A673 (cell line): ENCODE measurements at regions not wholly inside any gene's neighbourhood (a gene's known extent, or its start where the extent isn't known, plus 50 kb on each side); places are given as distances from the start of the nearest gene placed in this dataset.

Source experiments
- BruUV-seq: library from RNA; stranded (reverse); fragments of 400-500 nt; replicated peaks from 2 replicates; lab custom pipeline; 2021; lab: Mats Ljungman, UMichigan
- CTCF ChIA-PET: fragments of 300-600 bp; sonication (Branson Sonifier 250); formaldehyde crosslinking; loops from one replicate; lab custom pipeline; 2022; ENCODE audit warnings: antibody characterized with exemption; lab: Charles Lee
- POLR2A ChIA-PET: fragments of 300-600 bp; sonication (Branson Sonifier 250); formaldehyde crosslinking; loops from one replicate; lab custom pipeline; 2022; ENCODE audit warnings: antibody characterized with exemption; ENCODE audit not compliant: low non-redundant PET; lab: Charles Lee
- DNase-seq: peaks from one replicate; pipeline ENCODE4 v3.0.0-alpha.2; 2015; ENCODE audit warnings: low spot score
- H3K27ac ChIP-seq: fragments of 200-600 bp; sonication (generic); 2 replicates; pipeline ENCODE4 v1.5.1; 2016; ENCODE audit warnings: mixed run types, low read depth, mild to moderate bottlenecking, mixed read lengths, antibody characterized with exemption, low read length; ENCODE audit not compliant: poor library complexity, severe bottlenecking
- H3K27me3 ChIP-seq: fragments of 200-600 bp; sonication (generic); replicated peaks from 2 replicates; pipeline ENCODE4 v1.6.1; 2017; ENCODE audit warnings: mixed run types, low read depth, mild to moderate bottlenecking, mixed read lengths, antibody characterized with exemption, low read length; ENCODE audit not compliant: insufficient read depth, poor library complexity
- H3K36me3 ChIP-seq: fragments of 200-600 bp; sonication (generic); 2 replicates; pipeline ENCODE4 v1.6.1; 2016; ENCODE audit warnings: mixed run types, mild to moderate bottlenecking, mixed read lengths, antibody characterized with exemption, low read length; ENCODE audit not compliant: insufficient read depth, poor library complexity, severe bottlenecking
- H3K4me1 ChIP-seq: fragments of 200-600 bp; sonication (generic); 2 replicates; pipeline ENCODE4 v1.6.1; 2017; ENCODE audit warnings: mixed run types, mild to moderate bottlenecking, mixed read lengths, antibody characterized with exemption, low read length; ENCODE audit not compliant: insufficient read depth, poor library complexity, severe bottlenecking
- H3K4me3 ChIP-seq: fragments of 200-600 bp; sonication (generic); 2 replicates; pipeline ENCODE4 v1.5.1; 2016; ENCODE audit warnings: low read depth, mixed run types, mild to moderate bottlenecking, mixed read lengths, low read length; ENCODE audit not compliant: poor library complexity, severe bottlenecking
- H3K9me3 ChIP-seq: fragments of 200-600 bp; sonication (generic); 2 replicates; pipeline ENCODE4 v1.6.1; 2016; ENCODE audit warnings: mixed run types, low read depth, mild to moderate bottlenecking, mixed read lengths, antibody characterized with exemption, low read length; ENCODE audit not compliant: poor library complexity, severe bottlenecking
- EZH2 ChIP-seq: fragments of 200-600 bp; sonication (generic); IDR thresholded peaks from 2 replicates; pipeline ENCODE4 v1.6.1; 2017; ENCODE audit warnings: borderline replicate concordance, low read depth, mild to moderate bottlenecking, mixed read lengths, antibody characterized with exemption, low read length; ENCODE audit not compliant: poor library complexity, severe bottlenecking
- intact Hi-C: fragments of 100-400 bp; cut with micrococcal nuclease; formaldehyde crosslinking; loops from one replicate; pipeline ENCODE4 v1.10.0; 2022; ENCODE audit not compliant: unreplicated experiment
- TF ChIP-seq, protein P1 (sequence below): fragments of 300-800, 200-600 bp; sonication (generic); conservative IDR thresholded peaks from 2 replicates; pipeline ENCODE4 v1.5.1; 2017; ENCODE audit warnings: low read depth, mild to moderate bottlenecking, antibody characterized with exemption, low read length, moderate library complexity, mixed read lengths

DNA sequence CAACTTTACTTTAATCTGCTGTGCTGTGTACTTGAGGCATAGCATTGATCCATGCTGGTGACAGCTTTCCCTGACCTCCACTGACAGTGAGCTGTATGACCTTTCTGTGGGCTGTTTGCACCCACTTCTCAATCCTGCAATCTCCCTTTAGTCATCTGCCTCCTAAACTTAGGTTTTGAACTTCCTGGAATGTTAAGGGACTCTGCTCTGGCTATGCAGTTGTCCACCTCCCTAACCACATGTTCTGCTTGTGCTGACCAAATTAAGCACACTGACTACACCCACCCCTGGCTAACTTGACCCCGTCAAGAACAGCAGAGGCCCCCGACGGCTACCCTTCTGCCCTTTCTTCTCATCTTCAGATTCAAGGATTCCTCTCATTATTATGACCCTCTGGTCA is 89.1 kb upstream of the NTM start:
- Histone ChIP-seq H3K4me3 (no peak overlapping the region), H3K4me1 (no peaks in the 10 kb centered on the region), H3K27ac (no peak overlapping the region), H3K9me3 (no peaks in the 10 kb centered on the region), H3K27me3 (peaks cover 23% of the 10 kb centered on the region), H3K36me3 (no peaks in the 10 kb centered on the region)
- ChIA-PET POLR2A (no interaction called here), CTCF (no interaction called here)
- BruUV-seq = no TSS peak
- no peak for DNase-seq
- intact Hi-C loops = no loop called here
- TF ChIP-seq EZH2 = no peak
- TF ChIP-seq, protein P1, sequence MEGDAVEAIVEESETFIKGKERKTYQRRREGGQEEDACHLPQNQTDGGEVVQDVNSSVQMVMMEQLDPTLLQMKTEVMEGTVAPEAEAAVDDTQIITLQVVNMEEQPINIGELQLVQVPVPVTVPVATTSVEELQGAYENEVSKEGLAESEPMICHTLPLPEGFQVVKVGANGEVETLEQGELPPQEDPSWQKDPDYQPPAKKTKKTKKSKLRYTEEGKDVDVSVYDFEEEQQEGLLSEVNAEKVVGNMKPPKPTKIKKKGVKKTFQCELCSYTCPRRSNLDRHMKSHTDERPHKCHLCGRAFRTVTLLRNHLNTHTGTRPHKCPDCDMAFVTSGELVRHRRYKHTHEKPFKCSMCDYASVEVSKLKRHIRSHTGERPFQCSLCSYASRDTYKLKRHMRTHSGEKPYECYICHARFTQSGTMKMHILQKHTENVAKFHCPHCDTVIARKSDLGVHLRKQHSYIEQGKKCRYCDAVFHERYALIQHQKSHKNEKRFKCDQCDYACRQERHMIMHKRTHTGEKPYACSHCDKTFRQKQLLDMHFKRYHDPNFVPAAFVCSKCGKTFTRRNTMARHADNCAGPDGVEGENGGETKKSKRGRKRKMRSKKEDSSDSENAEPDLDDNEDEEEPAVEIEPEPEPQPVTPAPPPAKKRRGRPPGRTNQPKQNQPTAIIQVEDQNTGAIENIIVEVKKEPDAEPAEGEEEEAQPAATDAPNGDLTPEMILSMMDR = no peak

DNA sequence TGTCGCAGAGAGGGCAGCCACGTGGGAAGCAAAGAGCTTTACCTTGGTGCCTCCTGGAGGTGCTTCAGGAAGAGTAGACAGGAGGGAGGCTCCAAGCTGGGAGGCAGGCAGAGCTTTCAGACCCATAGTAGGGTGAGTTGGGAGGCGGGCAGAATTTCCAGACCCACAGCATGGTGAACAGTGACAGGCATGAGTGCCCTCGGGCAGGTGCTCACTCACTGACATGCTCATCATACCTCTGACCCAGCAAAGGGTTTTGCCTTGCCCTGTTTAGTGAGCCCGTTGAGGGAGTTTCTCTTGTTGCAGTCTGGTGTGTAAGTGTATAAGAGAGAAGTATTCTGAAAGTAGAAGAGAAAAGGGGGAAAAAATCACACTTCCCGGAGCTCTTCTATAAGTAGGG is 86.4 kb upstream of the NTM start:
- no TSS peak for BruUV-seq
- Histone ChIP-seq H3K4me1 (no peaks in the 10 kb centered on the region), H3K9me3 (no peaks in the 10 kb centered on the region), H3K4me3 (no peak overlapping the region), H3K27ac (no peak overlapping the region), H3K36me3 (no peaks in the 10 kb centered on the region), H3K27me3 (peaks cover 22% of the 10 kb centered on the region)
- ChIA-PET POLR2A (no interaction called here), CTCF (no interaction called here)
- intact Hi-C loops = no loop called here
- TF ChIP-seq, protein P1 = no peak
- TF ChIP-seq EZH2 = no peak
- DNase-seq = no peak

DNA sequence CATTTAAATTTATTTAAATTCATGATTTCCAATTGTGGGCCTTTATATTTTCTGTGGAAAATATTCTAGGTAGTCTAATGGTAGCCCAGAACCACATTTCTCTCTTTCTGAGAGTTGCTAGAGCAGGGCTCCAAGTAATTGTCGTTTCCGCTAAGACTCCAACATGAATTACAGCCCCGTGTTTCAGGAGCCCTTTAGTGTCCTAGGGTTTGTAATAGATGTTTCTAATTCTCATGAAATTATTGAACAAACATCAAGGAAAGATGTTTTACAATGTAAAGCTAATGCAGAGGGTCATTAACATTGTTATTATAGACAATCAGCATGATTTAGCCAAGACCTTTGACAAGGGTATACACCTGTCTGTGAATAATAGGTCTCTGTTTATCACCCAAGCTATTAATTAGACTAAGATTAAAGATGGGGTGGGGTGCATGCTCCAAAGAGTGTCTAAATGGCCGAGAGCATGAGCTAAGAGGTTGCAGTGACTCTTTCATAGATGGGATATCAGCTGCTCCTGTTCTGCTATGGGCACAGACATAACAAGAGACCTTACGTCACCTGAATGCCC is 81.8 kb upstream of the NTM start:
- BruUV-seq = no TSS peak
- POLR2A ChIA-PET = no interaction called here
- Histone ChIP-seq H3K4me3 (no peak overlapping the region), H3K36me3 (no peaks in the 10 kb centered on the region), H3K4me1 (no peaks in the 10 kb centered on the region), H3K9me3 (no peaks in the 10 kb centered on the region), H3K27ac (no peak overlapping the region), H3K27me3 (peaks cover 38% of the 10 kb centered on the region)
- intact Hi-C loops = no loop called here
- DNase-seq = no peak
- CTCF ChIA-PET = no interaction called here
- TF ChIP-seq, protein P1 = no peak
- TF ChIP-seq EZH2 = no peak
